HEK293 (cell line): ENCODE measurements at regions not wholly inside any gene's neighbourhood (a gene's known extent, or its start where the extent isn't known, plus 50 kb on each side); places are given as distances from the start of the nearest gene placed in this dataset.

Experiments
- CTCF ChIA-PET: fragments of 350-600 bp; formaldehyde crosslinking; extraction: SDS; loops from one replicate; lab custom pipeline; 2021; ENCODE audit warnings: antibody characterized with exemption; lab: Yijun Ruan, JAX
- POLR2A ChIA-PET: fragments of 300-600 bp; formaldehyde crosslinking; extraction: SDS; loops from one replicate; lab custom pipeline; 2020; ENCODE audit warnings: antibody characterized with exemption, inconsistent platforms; lab: Yijun Ruan, JAX
- H3K27ac ChIP-seq: fragments of 200-500 bp; sonication (Bioruptor generic); 2 replicates; pipeline ENCODE4 v1.5.1; 2014; ENCODE audit warnings: low read depth, low read length, control low read depth, inconsistent platforms; ENCODE audit errors: extremely low read depth
- H3K36me3 ChIP-seq, 2 experiments: fragments of 200-500 bp in 1 of 2; sonication (Bioruptor generic) in 1 of 2; 1 replicate in 1 of 2; 2 replicates in 1 of 2; pipeline ENCODE4 v1.5.1; 2014 to 2017; ENCODE audit warnings: inconsistent platforms in 2 of 2, low read length in 2 of 2; ENCODE audit not compliant: control insufficient read depth in 2 of 2, insufficient read depth in 1 of 2
- H3K4me1 ChIP-seq: fragments of 200-500 bp; sonication (Bioruptor generic); 2 replicates; pipeline ENCODE4 v1.5.1; 2014; ENCODE audit warnings: mild to moderate bottlenecking, low read length, inconsistent platforms; ENCODE audit not compliant: control insufficient read depth, insufficient read depth
- H3K4me3 ChIP-seq: 2 replicates; pipeline ENCODE4 v1.5.1; 2011; ENCODE audit warnings: low read depth, mild to moderate bottlenecking, control low read depth, low read length, moderate library complexity
- H3K9me3 ChIP-seq: fragments of 200-500 bp; sonication (Bioruptor generic); 2 replicates; pipeline ENCODE4 v1.5.1; 2014; ENCODE audit warnings: low read depth, low read length, inconsistent platforms; ENCODE audit not compliant: control insufficient read depth, insufficient read depth
- HOXC10 ChIP-seq: sonication (generic); formaldehyde crosslinking; IDR thresholded peaks from 2 replicates; pipeline ENCODE4 v1.8.1; 2023; ENCODE audit warnings: mild to moderate bottlenecking, missing genetic modification reagents
- KLF1 ChIP-seq: fragments of 450-650 bp; formaldehyde crosslinking; IDR thresholded peaks from 2 replicates; pipeline ENCODE4 v1.5.1; 2016; ENCODE audit warnings: missing biosample characterization, missing genetic modification characterization
- KLF8 ChIP-seq: fragments of 450-650 bp; formaldehyde crosslinking; IDR thresholded peaks from 2 replicates; pipeline ENCODE4 v1.5.1; 2016; ENCODE audit warnings: missing biosample characterization, missing genetic modification characterization
- KLF9 ChIP-seq: fragments of 450-650 bp; formaldehyde crosslinking; IDR thresholded peaks from 2 replicates; pipeline ENCODE4 v1.5.1; 2016; ENCODE audit warnings: missing biosample characterization, missing genetic modification characterization, low read depth
- MYNN ChIP-seq: fragments of 450-650 bp; formaldehyde crosslinking; IDR thresholded peaks from 2 replicates; pipeline ENCODE4 v1.5.1; 2016; ENCODE audit warnings: missing biosample characterization, missing genetic modification characterization, borderline replicate concordance
- SETDB1 ChIP-seq: IDR thresholded peaks from one replicate; pipeline ENCODE4 v1.6.1; 2017; ENCODE audit warnings: mild to moderate bottlenecking, low read length, moderate library complexity, mixed read lengths; ENCODE audit not compliant: insufficient read length
- TRIM28 ChIP-seq: IDR thresholded peaks from 2 replicates; pipeline ENCODE4 v1.6.1; 2011; ENCODE audit warnings: low read length, control low read depth, borderline replicate concordance
- ZBTB7A ChIP-seq: fragments of 450-650 bp; formaldehyde crosslinking; IDR thresholded peaks from 2 replicates; pipeline ENCODE4 v1.5.1; 2016; ENCODE audit warnings: low read depth, missing biosample characterization, missing genetic modification characterization
- ZEB2 ChIP-seq: fragments of 450-650 bp; formaldehyde crosslinking; IDR thresholded peaks from 2 replicates; pipeline ENCODE4 v1.5.1; 2016; ENCODE audit warnings: missing biosample characterization, missing genetic modification characterization
- ZFP37 ChIP-seq: fragments of 450-650 bp; formaldehyde crosslinking; IDR thresholded peaks from 2 replicates; pipeline ENCODE4 v1.5.1; 2016; ENCODE audit warnings: missing biosample characterization, missing genetic modification characterization
- ZNF10 ChIP-seq: fragments of 450-650 bp; formaldehyde crosslinking; IDR thresholded peaks from 2 replicates; pipeline ENCODE4 v1.5.1; 2017; ENCODE audit warnings: missing biosample characterization, missing genetic modification characterization
- ZNF114 ChIP-seq: fragments of 450-650 bp; formaldehyde crosslinking; IDR thresholded peaks from 2 replicates; pipeline ENCODE4 v1.5.0; 2017; ENCODE audit warnings: missing biosample characterization, missing genetic modification characterization
- ZNF133 ChIP-seq: fragments of 450-650 bp; formaldehyde crosslinking; IDR thresholded peaks from 2 replicates; pipeline ENCODE4 v1.5.1; 2016; ENCODE audit warnings: missing biosample characterization, missing genetic modification characterization
- ZNF155 ChIP-seq: fragments of 450-650 bp; formaldehyde crosslinking; IDR thresholded peaks from 2 replicates; pipeline ENCODE4 v1.5.1; 2016; ENCODE audit warnings: missing biosample characterization, missing genetic modification characterization
- ZNF274 ChIP-seq, 2 experiments: fragments of 200-500 bp in 1 of 2; fragments of 450-650 bp in 1 of 2; sonication (Bioruptor generic) in 1 of 2; formaldehyde crosslinking in 1 of 2; IDR thresholded peaks; 2 replicates each; pipeline versions ENCODE4 v1.5.1 to v1.6.1; 2014 to 2016; ENCODE audit warnings: borderline replicate concordance in 1 of 2, inconsistent platforms in 1 of 2, low read length in 1 of 2, missing biosample characterization in 1 of 2, missing genetic modification characterization in 1 of 2
- ZNF37A ChIP-seq: fragments of 450-650 bp; IDR thresholded peaks from 2 replicates; pipeline ENCODE4 v1.5.1; 2018; ENCODE audit warnings: missing biosample characterization, missing genetic modification characterization
- ZNF404 ChIP-seq: fragments of 450-650 bp; formaldehyde crosslinking; IDR thresholded peaks from 2 replicates; pipeline ENCODE4 v1.5.1; 2017; ENCODE audit warnings: missing biosample characterization, missing genetic modification characterization
- ZNF416 ChIP-seq: fragments of 450-650 bp; formaldehyde crosslinking; IDR thresholded peaks from 2 replicates; pipeline ENCODE4 v1.5.1; 2016; ENCODE audit warnings: missing biosample characterization, missing genetic modification characterization
- ZNF473 ChIP-seq: fragments of 450-650 bp; formaldehyde crosslinking; IDR thresholded peaks from 2 replicates; pipeline ENCODE4 v1.5.1; 2017; ENCODE audit warnings: missing biosample characterization, missing genetic modification characterization
- ZNF580 ChIP-seq: fragments of 450-650 bp; formaldehyde crosslinking; IDR thresholded peaks from 2 replicates; pipeline ENCODE4 v1.5.1; 2016; ENCODE audit warnings: missing biosample characterization, missing genetic modification characterization
- ZNF658 ChIP-seq: fragments of 450-650 bp; formaldehyde crosslinking; IDR thresholded peaks from 2 replicates; pipeline ENCODE4; 2016; ENCODE audit warnings: missing biosample characterization, missing genetic modification characterization
- ZNF670 ChIP-seq: fragments of 450-650 bp; formaldehyde crosslinking; IDR thresholded peaks from 2 replicates; pipeline ENCODE4 v1.5.1; 2016; ENCODE audit warnings: missing biosample characterization, missing genetic modification characterization, low read depth
- ZNF830 ChIP-seq: fragments of 450-650 bp; IDR thresholded peaks from 2 replicates; pipeline ENCODE4 v1.5.0; 2018; ENCODE audit warnings: missing biosample characterization, missing genetic modification characterization, low read depth, mild to moderate bottlenecking, moderate library complexity
- ZSCAN23 ChIP-seq: fragments of 450-650 bp; formaldehyde crosslinking; IDR thresholded peaks from 2 replicates; pipeline ENCODE4 v1.5.1; 2016; ENCODE audit warnings: missing biosample characterization, missing genetic modification characterization
- ZSCAN30 ChIP-seq: fragments of 450-650 bp; IDR thresholded peaks from 2 replicates; pipeline ENCODE4 v1.5.1; 2018; ENCODE audit warnings: missing biosample characterization, mild to moderate bottlenecking, missing genetic modification characterization, moderate library complexity
- TF ChIP-seq, protein P1 (sequence below): sonication (generic); formaldehyde crosslinking; IDR thresholded peaks from 2 replicates; pipeline ENCODE4 v1.8.1; 2022; ENCODE audit warnings: mild to moderate bottlenecking, moderate library complexity, missing genetic modification reagents
- TF ChIP-seq, protein P2 (sequence below): fragments of 450-650 bp; formaldehyde crosslinking; IDR thresholded peaks from 2 replicates; pipeline ENCODE4 v1.5.1; 2016; ENCODE audit warnings: missing biosample characterization, missing genetic modification characterization, borderline replicate concordance
- TF ChIP-seq, protein P3 (sequence below): fragments of 450-650 bp; formaldehyde crosslinking; IDR thresholded peaks from 2 replicates; pipeline ENCODE4 v1.5.1; 2017; ENCODE audit warnings: missing biosample characterization, missing genetic modification characterization

DNA sequence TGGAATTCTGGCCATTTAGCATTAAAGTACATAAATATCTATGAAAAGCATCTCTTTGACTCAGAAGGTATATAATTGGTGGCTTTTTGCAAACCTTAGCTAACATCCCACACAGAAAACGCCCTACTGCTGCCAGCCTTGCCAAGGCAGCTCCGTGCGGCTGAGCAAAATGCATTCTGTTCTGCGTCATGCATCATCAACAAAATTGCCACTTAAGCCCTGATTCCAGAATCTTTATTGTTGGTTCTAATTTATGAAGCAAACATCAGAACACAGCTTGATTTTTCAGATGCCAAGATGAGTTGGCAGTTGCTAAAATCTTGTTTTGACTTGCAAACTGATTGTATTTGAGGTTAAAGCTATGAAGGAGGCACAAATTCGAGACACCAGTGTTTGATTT is 314.9 kb upstream of the DEPDC1 start (continued):
- TF ChIP-seq KLF9 (no peak), ZNF670 (tag by site-specific recombination) (no peak), ZNF580 (tag by site-specific recombination) (no peak), KLF8 (tag by site-specific recombination) (no peak), MYNN (tag by site-specific recombination) (no peak), ZNF404 (tag by site-specific recombination) (no peak), ZBTB7A (no peak), ZEB2 (no peak)
- TF ChIP-seq, protein P1, sequence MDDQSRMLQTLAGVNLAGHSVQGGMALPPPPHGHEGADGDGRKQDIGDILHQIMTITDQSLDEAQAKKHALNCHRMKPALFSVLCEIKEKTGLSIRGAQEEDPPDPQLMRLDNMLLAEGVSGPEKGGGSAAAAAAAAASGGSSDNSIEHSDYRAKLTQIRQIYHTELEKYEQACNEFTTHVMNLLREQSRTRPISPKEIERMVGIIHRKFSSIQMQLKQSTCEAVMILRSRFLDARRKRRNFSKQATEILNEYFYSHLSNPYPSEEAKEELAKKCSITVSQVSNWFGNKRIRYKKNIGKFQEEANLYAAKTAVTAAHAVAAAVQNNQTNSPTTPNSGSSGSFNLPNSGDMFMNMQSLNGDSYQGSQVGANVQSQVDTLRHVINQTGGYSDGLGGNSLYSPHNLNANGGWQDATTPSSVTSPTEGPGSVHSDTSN (CRISPR knock-in tag) = no peak

DNA sequence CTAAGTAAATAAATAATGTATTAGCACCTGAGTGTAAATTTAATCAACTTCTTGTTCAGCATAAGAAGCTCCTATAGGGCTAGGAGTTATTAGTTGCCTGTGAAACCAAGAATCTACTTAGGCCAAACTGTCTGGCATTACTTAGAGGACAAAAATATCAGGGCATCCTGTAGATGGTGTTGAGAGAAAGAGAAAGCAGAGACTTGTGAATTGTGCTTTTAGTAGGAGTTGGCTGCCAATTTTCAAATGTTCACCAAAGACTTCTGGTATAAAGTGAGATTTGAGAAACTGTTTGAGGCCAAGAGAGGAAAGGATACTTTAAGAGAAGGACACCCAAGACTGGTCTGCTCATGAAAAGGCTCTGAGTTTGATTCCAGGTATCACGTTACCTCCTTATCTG is 315.5 kb upstream of the DEPDC1 start:
- TF ChIP-seq ZNF658 (no peak), KLF1 (tag by site-specific recombination) (no peak), ZNF155 (tag by site-specific recombination) (no peak), MYNN (tag by site-specific recombination) (no peak), ZNF416 (tag by site-specific recombination) (no peak), ZNF473 (no peak), ZNF830 (tag by site-specific recombination) (no peak), SETDB1 (no peak), ZNF37A (tag by site-specific recombination) (no peak), ZNF133 (tag by site-specific recombination) (no peak), ZNF274 (IDR thresholded peaks at IDR 0.05; ENCODE audit: low read length) (no peak), ZNF274 (tag by site-specific recombination; IDR thresholded peaks at IDR 0.05; ENCODE audit: borderline replicate concordance) (no peak), ZSCAN30 (tag by site-specific recombination) (no peak)
- TF ChIP-seq, protein P2, sequence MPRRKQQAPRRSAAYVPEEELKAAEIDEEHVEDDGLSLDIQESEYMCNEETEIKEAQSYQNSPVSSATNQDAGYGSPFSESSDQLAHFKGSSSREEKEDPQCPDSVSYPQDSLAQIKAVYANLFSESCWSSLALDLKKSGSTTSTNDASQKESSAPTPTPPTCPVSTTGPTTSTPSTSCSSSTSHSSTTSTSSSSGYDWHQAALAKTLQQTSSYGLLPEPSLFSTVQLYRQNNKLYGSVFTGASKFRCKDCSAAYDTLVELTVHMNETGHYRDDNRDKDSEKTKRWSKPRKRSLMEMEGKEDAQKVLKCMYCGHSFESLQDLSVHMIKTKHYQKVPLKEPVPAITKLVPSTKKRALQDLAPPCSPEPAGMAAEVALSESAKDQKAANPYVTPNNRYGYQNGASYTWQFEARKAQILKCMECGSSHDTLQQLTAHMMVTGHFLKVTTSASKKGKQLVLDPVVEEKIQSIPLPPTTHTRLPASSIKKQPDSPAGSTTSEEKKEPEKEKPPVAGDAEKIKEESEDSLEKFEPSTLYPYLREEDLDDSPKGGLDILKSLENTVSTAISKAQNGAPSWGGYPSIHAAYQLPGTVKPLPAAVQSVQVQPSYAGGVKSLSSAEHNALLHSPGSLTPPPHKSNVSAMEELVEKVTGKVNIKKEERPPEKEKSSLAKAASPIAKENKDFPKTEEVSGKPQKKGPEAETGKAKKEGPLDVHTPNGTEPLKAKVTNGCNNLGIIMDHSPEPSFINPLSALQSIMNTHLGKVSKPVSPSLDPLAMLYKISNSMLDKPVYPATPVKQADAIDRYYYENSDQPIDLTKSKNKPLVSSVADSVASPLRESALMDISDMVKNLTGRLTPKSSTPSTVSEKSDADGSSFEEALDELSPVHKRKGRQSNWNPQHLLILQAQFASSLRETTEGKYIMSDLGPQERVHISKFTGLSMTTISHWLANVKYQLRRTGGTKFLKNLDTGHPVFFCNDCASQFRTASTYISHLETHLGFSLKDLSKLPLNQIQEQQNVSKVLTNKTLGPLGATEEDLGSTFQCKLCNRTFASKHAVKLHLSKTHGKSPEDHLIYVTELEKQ (tag by site-specific recombination) = no peak
- Histone ChIP-seq H3K4me3 (no peak overlapping the region), H3K4me1 (no peaks in the 10 kb centered on the region), H3K9me3 (no peaks in the 10 kb centered on the region), H3K36me3 (no peaks in the 10 kb centered on the region), H3K27ac (no peak overlapping the region)
- ChIA-PET POLR2A (no interaction called here), CTCF (no interaction called here)

GRCh38 chr1:68814067-68814466 is 317.2 kb upstream of the DEPDC1 start:
- CTCF ChIA-PET = no interaction called here
- POLR2A ChIA-PET = no interaction called here
- H3K4me3 ChIP-seq = no peak overlapping the region
- H3K36me3 ChIP-seq = no peaks in the 10 kb centered on the region
- H3K4me1 ChIP-seq = no peaks in the 10 kb centered on the region
- H3K27ac ChIP-seq = no peak overlapping the region
- no peaks in the 10 kb centered on the region for H3K9me3 ChIP-seq
- TF ChIP-seq HOXC10 (CRISPR knock-in tag) = no peak
- no peak for TF ChIP-seq ZSCAN23 (tag by site-specific recombination)
- no peak for TF ChIP-seq ZEB2
- no peak for TF ChIP-seq ZFP37 (tag by site-specific recombination)
- no peak for TF ChIP-seq TRIM28
- no peak for TF ChIP-seq ZNF114
- TF ChIP-seq ZNF10 (tag by site-specific recombination) = no peak
- TF ChIP-seq, protein P3, sequence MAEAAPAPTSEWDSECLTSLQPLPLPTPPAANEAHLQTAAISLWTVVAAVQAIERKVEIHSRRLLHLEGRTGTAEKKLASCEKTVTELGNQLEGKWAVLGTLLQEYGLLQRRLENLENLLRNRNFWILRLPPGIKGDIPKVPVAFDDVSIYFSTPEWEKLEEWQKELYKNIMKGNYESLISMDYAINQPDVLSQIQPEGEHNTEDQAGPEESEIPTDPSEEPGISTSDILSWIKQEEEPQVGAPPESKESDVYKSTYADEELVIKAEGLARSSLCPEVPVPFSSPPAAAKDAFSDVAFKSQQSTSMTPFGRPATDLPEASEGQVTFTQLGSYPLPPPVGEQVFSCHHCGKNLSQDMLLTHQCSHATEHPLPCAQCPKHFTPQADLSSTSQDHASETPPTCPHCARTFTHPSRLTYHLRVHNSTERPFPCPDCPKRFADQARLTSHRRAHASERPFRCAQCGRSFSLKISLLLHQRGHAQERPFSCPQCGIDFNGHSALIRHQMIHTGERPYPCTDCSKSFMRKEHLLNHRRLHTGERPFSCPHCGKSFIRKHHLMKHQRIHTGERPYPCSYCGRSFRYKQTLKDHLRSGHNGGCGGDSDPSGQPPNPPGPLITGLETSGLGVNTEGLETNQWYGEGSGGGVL (tag by site-specific recombination) = no peak
